GM19452 (cell line): ENCODE measurements at regions not wholly inside any gene's neighbourhood (a gene's known extent, or its start where the extent isn't known, plus 50 kb on each side); places are given as distances from the start of the nearest gene placed in this dataset.
"Not testable (repeated sequence)": the region's sequence is repeated elsewhere in the genome, so short reads cannot be mapped to it uniquely, and the experiment has no call there.

Source experiments
- ATAC-seq: cut with Tn5 transposase; IDR thresholded peaks from one replicate; pipeline ENCODE4 v1.9.1; 2021; ENCODE audit not compliant: unreplicated experiment

- ATAC-seq, result no peak
Measured at GRCh38 chr16:79985606-79986005, 385.1 kb upstream of the MAF start.

GRCh38 chr16:79984149-79984548 is 383.6 kb upstream of the MAF start:
- ATAC-seq, result not testable (repeated sequence)

GRCh38 chr16:79982862-79983261 is 382.3 kb upstream of the MAF start:
- no peak for ATAC-seq

- ATAC-seq, result no peak
Measured at GRCh38 chr16:79982361-79982760, 381.8 kb upstream of the MAF start.

GRCh38 chr16:79981814-79982213 is 381.3 kb upstream of the MAF start:
- no peak for ATAC-seq

- ATAC-seq, result no peak
Measured at GRCh38 chr16:79980650-79981521, 380.3 kb upstream of the MAF start.

- ATAC-seq, result no peak
Measured at GRCh38 chr16:79977940-79978836, 377.7 kb upstream of the MAF start.

GRCh38 chr16:79973320-79973719 is 372.8 kb upstream of the MAF start:
- ATAC-seq, result no peak

- ATAC-seq, result no peak
Measured at GRCh38 chr16:79972053-79972704, 371.6 kb upstream of the MAF start.

- ATAC-seq, result no peak
Measured at GRCh38 chr16:79971237-79971572, 370.7 kb upstream of the MAF start.

GRCh38 chr16:79970551-79971236 is 370.2 kb upstream of the MAF start:
- ATAC-seq, result no peak

- no peak for ATAC-seq
Measured at GRCh38 chr16:79970087-79970486, 369.6 kb upstream of the MAF start.

GRCh38 chr16:79969458-79969857 is 368.9 kb upstream of the MAF start:
- no peak for ATAC-seq

- ATAC-seq, result no peak
Measured at GRCh38 chr16:79966226-79966625, 365.7 kb upstream of the MAF start.

GRCh38 chr16:79965718-79966117 is 365.2 kb upstream of the MAF start:
- no peak for ATAC-seq

- ATAC-seq, result no peak
Measured at GRCh38 chr16:79964104-79964503, 363.6 kb upstream of the MAF start.

- ATAC-seq, result no peak
Measured at GRCh38 chr16:79962962-79963361, 362.4 kb upstream of the MAF start.

- ATAC-seq, result no peak
Measured at GRCh38 chr16:79959226-79959625, 358.7 kb upstream of the MAF start.

- ATAC-seq, result no peak
Measured at GRCh38 chr16:79954921-79955705, 354.6 kb upstream of the MAF start.
